ENCODE measurements at regions not wholly inside any gene's neighbourhood (a gene's known extent, or its start where the extent isn't known, plus 50 kb on each side); places are given as distances from the start of the nearest gene placed in this dataset.

GRCh38 chr2:180872255-180872654 is 108.2 kb upstream of the UBE2E3 start:
- TF ChIP-seq EZH2 (IDR thresholded peaks at IDR 0.05; ENCODE audit: insufficient read depth, poor library complexity, severe bottlenecking) (no peak), EZH2phosphoT487 (IDR thresholded peaks at IDR 0.05; ENCODE audit: insufficient read depth, low read depth) (no peak)
